Left lung (tissue), 4 donors: ENCODE measurements at regions not wholly inside any gene's neighbourhood (a gene's known extent, or its start where the extent isn't known, plus 50 kb on each side); places are given as distances from the start of the nearest gene placed in this dataset.

Experiments used
- ATAC-seq: fragments of 200-7000 bp; cut with Tn5 transposase; one replicate; pipeline ENCODE4 v1.9.1; 2020; ENCODE audit warnings: moderate library complexity
- DNase-seq, 4 donors: peaks; one replicate each; pipeline ENCODE4 v3.0.0-alpha.2; 2013 to 2020
- H3K27ac ChIP-seq, 2 donors: fragments of 200-600 bp; sonication (generic) in 1 of 2; one replicate each; pipeline versions ENCODE4 v1.5.0 to v1.8.0; 2020 to 2021
- H3K27me3 ChIP-seq, 2 donors: fragments of 200-600 bp; sonication (generic) in 1 of 2; one replicate each; pipeline versions ENCODE4 v1.5.0 to v1.8.0; 2020 to 2021
- H3K36me3 ChIP-seq, 2 donors: fragments of 200-600 bp; sonication (generic) in 1 of 2; one replicate each; pipeline versions ENCODE4 v1.5.0 to v1.8.0; 2020 to 2021
- H3K4me1 ChIP-seq, 2 donors: fragments of 200-600 bp; one replicate each; pipeline ENCODE4 v1.8.0; 2021
- H3K4me3 ChIP-seq, 2 donors: fragments of 200-600 bp; sonication (generic) in 1 of 2; one replicate each; pipeline versions ENCODE4 v1.5.0 to v1.8.0; 2020 to 2021; ENCODE audit warnings: mild to moderate bottlenecking in 1 of 2
- H3K9me3 ChIP-seq, 2 donors: fragments of 200-600 bp; sonication (generic) in 1 of 2; one replicate each; pipeline versions ENCODE4 v1.5.0 to v1.8.0; 2020 to 2021
- CTCF ChIP-seq, 2 donors: fragments of 200-600 bp; sonication (generic) in 1 of 2; IDR thresholded peaks; one replicate each; pipeline versions ENCODE4 v1.5.0 to v1.8.0; 2021; ENCODE audit warnings: antibody characterized with exemption in 2 of 2
- intact Hi-C, 2 donors: fragments of 100-400 bp; cut with DNase I; formaldehyde crosslinking; loops; one replicate each; pipeline versions ENCODE4 v1.11.2 to v1.14.2; 2022
- donor health status: DM: no; HTN: yes; CAD: no.
- donor health status: DM: no; HTN: no; CAD: no.

- Histone ChIP-seq H3K9me3 (peaks cover 0 to 23% of the 10 kb centered on the region in 2 donors), H3K36me3 (no peaks in the 10 kb centered on the region), H3K4me1 (no peaks in the 10 kb centered on the region), H3K4me3 (no peak overlapping the region), H3K27me3 (no peaks in the 10 kb centered on the region), H3K27ac (no peak overlapping the region)
- ATAC-seq (no peak), DNase-seq (no peak)
- intact Hi-C loops: no loop called here
- TF ChIP-seq CTCF (IDR thresholded peaks at IDR 0.05): no peak
Observed at GRCh38 chr6:140366991-140367390, 992.5 kb upstream of the CITED2 start.

- Histone ChIP-seq H3K36me3 (no peaks in the 10 kb centered on the region), H3K9me3 (peaks cover 0 to 23% of the 10 kb centered on the region in 2 donors), H3K27ac (no peak overlapping the region), H3K4me1 (no peaks in the 10 kb centered on the region), H3K27me3 (no peaks in the 10 kb centered on the region), H3K4me3 (no peak overlapping the region)
- no peak for ATAC-seq
- TF ChIP-seq CTCF (IDR thresholded peaks at IDR 0.05): no peak
- intact Hi-C loops: no loop called here
- no peak for DNase-seq
Observed at GRCh38 chr6:140364916-140365315, 990.5 kb upstream of the CITED2 start.

GRCh38 chr6:140360651-140361050 lies 986.2 kb upstream of the CITED2 start:
- no peak overlapping the region for H3K27ac ChIP-seq
- no peaks in the 10 kb centered on the region for H3K4me1 ChIP-seq
- peaks cover 0 to 19% of the 10 kb centered on the region in 2 donors for H3K9me3 ChIP-seq
- DNase-seq: no peak
- TF ChIP-seq CTCF (IDR thresholded peaks at IDR 0.05): no peak
- no peaks in the 10 kb centered on the region for H3K36me3 ChIP-seq
- H3K27me3 ChIP-seq: no peaks in the 10 kb centered on the region
- intact Hi-C loops: no loop called here
- ATAC-seq: no peak
- no peak overlapping the region for H3K4me3 ChIP-seq

GRCh38 chr6:140355476-140355875 lies 981.0 kb upstream of the CITED2 start:
- Histone ChIP-seq H3K27ac (no peak overlapping the region), H3K4me3 (no peak overlapping the region), H3K36me3 (no peaks in the 10 kb centered on the region), H3K27me3 (no peaks in the 10 kb centered on the region), H3K4me1 (no peaks in the 10 kb centered on the region), H3K9me3 (no peaks in the 10 kb centered on the region)
- ATAC-seq: no peak
- TF ChIP-seq CTCF (IDR thresholded peaks at IDR 0.05): no peak
- no peak for DNase-seq
- intact Hi-C loops: no loop called here

GRCh38 chr6:140354296-140354695 lies 979.8 kb upstream of the CITED2 start:
- TF ChIP-seq CTCF (IDR thresholded peaks at IDR 0.05): no peak
- intact Hi-C loops: no loop called here
- DNase-seq (no peak), ATAC-seq (no peak)
- Histone ChIP-seq H3K9me3 (no peaks in the 10 kb centered on the region), H3K27ac (no peak overlapping the region), H3K27me3 (no peaks in the 10 kb centered on the region), H3K36me3 (no peaks in the 10 kb centered on the region), H3K4me3 (no peak overlapping the region), H3K4me1 (no peaks in the 10 kb centered on the region)
